Choroid plexus epithelial cell (primary cell): ENCODE measurements at regions not wholly inside any gene's neighbourhood (a gene's known extent, or its start where the extent isn't known, plus 50 kb on each side); places are given as distances from the start of the nearest gene placed in this dataset.

ENCODE experiments used
- DNase-seq: peaks from one replicate; pipeline ENCODE4 v3.0.0-alpha.2; 2010; ENCODE audit warnings: low read depth
- H3K4me3 ChIP-seq: 2 replicates; pipeline ENCODE4 v1.5.1; 2011; ENCODE audit warnings: low read depth, mild to moderate bottlenecking, control low read depth, low read length, moderate library complexity
- TF ChIP-seq, protein P1 (sequence below): conservative IDR thresholded peaks from 2 replicates; pipeline ENCODE4 v1.5.1; 2011; ENCODE audit warnings: low read depth, mild to moderate bottlenecking, control low read depth, inconsistent platforms, low read length, moderate library complexity

GRCh38 chr18:52216666-52217065, 123.3 kb upstream of the DCC start:
- H3K4me3 ChIP-seq, result no peak overlapping the region
- peak; percentile 68 for DNase-seq
- TF ChIP-seq, protein P1, sequence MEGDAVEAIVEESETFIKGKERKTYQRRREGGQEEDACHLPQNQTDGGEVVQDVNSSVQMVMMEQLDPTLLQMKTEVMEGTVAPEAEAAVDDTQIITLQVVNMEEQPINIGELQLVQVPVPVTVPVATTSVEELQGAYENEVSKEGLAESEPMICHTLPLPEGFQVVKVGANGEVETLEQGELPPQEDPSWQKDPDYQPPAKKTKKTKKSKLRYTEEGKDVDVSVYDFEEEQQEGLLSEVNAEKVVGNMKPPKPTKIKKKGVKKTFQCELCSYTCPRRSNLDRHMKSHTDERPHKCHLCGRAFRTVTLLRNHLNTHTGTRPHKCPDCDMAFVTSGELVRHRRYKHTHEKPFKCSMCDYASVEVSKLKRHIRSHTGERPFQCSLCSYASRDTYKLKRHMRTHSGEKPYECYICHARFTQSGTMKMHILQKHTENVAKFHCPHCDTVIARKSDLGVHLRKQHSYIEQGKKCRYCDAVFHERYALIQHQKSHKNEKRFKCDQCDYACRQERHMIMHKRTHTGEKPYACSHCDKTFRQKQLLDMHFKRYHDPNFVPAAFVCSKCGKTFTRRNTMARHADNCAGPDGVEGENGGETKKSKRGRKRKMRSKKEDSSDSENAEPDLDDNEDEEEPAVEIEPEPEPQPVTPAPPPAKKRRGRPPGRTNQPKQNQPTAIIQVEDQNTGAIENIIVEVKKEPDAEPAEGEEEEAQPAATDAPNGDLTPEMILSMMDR, result no peak

DNA sequence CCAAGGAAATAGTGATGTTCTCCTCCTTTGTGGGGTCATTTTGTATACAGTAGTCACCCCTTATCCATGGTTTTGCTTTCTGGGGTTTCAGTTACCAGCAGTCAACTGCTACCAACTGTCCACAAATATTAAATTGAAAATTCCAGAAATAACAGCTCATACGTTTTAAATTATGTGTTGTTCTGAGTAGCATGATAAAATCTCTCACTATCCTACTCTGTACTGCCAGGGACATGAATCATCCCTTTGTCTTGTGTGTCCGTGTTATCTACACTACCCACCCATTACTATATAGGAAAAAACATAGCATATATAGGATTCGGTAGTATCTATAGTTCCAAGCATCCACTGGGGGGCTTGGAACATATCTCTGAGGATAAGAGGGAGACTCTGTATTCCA, 120.9 kb upstream of the DCC start:
- no peak overlapping the region for H3K4me3 ChIP-seq
- DNase-seq, result peak; percentile 8
- TF ChIP-seq, protein P1, result no peak

GRCh38 chr18:52220062-52220591, 119.9 kb upstream of the DCC start:
- TF ChIP-seq, protein P1, result no peak
- no peak overlapping the region for H3K4me3 ChIP-seq

DNA sequence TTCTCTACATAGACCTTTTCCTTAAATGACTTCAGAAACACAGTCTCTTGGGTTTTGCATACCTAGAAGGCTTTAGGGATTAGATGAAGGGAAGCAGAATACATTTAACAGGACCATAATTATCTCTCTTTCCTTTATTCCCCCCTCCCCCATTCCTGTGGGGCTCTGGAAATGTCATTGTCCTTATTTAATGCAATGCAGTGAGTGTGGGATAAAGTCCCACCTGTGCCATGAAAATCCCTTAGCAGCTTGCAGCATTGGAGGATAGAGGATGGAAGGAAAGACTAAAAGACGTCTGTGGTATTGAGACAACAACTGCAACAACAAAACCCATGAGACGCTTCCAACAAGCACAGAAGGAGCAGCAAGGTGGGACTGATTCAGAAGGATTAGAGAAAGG, 117.8 kb upstream of the DCC start:
- no peak overlapping the region for H3K4me3 ChIP-seq
- TF ChIP-seq, protein P1, result no peak
- DNase-seq, result no peak

More at GRCh38 chr18:52220062-52220591, 119.9 kb upstream of the DCC start:
- DNase-seq, result no peak

GRCh38 chr18:52227536-52227935, 112.5 kb upstream of the DCC start:
- no peak for DNase-seq
- H3K4me3 ChIP-seq, result no peak overlapping the region
- TF ChIP-seq, protein P1, result no peak

- TF ChIP-seq, protein P1, result no peak
- no peak for DNase-seq
- H3K4me3 ChIP-seq, result no peak overlapping the region
Measured at GRCh38 chr18:52228166-52228565, 111.8 kb upstream of the DCC start.

GRCh38 chr18:52236131-52236530, 103.9 kb upstream of the DCC start:
- peak; percentile 9 for DNase-seq
- TF ChIP-seq, protein P1, result no peak
- no peak overlapping the region for H3K4me3 ChIP-seq
